ENCODE measurements at regions not wholly inside any gene's neighbourhood (a gene's known extent, or its start where the extent isn't known, plus 50 kb on each side); places are given as distances from the start of the nearest gene placed in this dataset.

DNA sequence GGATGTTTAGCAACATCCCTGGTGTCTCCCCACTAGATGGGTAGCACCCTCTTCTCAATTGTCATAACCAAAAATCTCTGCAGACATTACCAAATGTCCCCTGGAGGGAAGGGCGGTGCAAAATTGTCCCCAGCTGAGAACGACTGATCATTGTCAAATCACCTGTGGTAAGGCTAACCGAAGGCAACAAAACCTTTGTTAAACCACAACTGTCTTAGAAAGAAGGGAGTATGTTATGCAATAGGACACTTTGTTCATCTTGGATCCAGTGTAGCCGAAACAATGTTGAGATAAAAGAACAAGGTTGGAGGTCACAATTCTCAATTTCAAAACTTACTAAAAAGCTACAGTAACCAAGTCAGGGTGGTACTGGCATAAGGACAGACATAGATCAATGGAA is 50.3 kb upstream of the ST3GAL5 start:
- H3K36me3 ChIP-seq (ENCODE audit: insufficient read depth): no peaks in the 10 kb centered on the region
- no peaks in the 10 kb centered on the region for H3K79me2 ChIP-seq (ENCODE audit: insufficient read depth, low read depth)
- H3K4me2 ChIP-seq: no peak overlapping the region
- no peak for TF ChIP-seq CTCF (conservative IDR thresholded peaks at IDR 0.05; ENCODE audit: low read depth, low read length)
- H4K20me1 ChIP-seq (ENCODE audit: insufficient read depth): no peaks in the 10 kb centered on the region
- H3K4me1 ChIP-seq (ENCODE audit: low read depth, poor library complexity, severe bottlenecking): peaks cover 8% of the 10 kb centered on the region
- H3K4me3 ChIP-seq (IDR thresholded peaks at IDR 0.05; ENCODE audit: insufficient read depth, low read depth, low read length): no peak overlapping the region
- no peak overlapping the region for H3K9ac ChIP-seq
- no peak overlapping the region for H3K27ac ChIP-seq
- no peaks in the 10 kb centered on the region for H3K27me3 ChIP-seq (ENCODE audit: insufficient read depth, low read depth)
- H2AFZ ChIP-seq (ENCODE audit: low read depth): no peak overlapping the region

Data from KMS-11 (cell line).